HEK293 (cell line): ENCODE measurements at regions not wholly inside any gene's neighbourhood (a gene's known extent, or its start where the extent isn't known, plus 50 kb on each side); places are given as distances from the start of the nearest gene placed in this dataset.

Source experiments
- CTCF ChIA-PET: fragments of 350-600 bp; formaldehyde crosslinking; extraction: SDS; loops from one replicate; lab custom pipeline; 2021; ENCODE audit warnings: antibody characterized with exemption; lab: Yijun Ruan, JAX
- POLR2A ChIA-PET: fragments of 300-600 bp; formaldehyde crosslinking; extraction: SDS; loops from one replicate; lab custom pipeline; 2020; ENCODE audit warnings: antibody characterized with exemption, inconsistent platforms; lab: Yijun Ruan, JAX
- H3K27ac ChIP-seq: fragments of 200-500 bp; sonication (Bioruptor generic); 2 replicates; pipeline ENCODE4 v1.5.1; 2014; ENCODE audit warnings: low read depth, low read length, control low read depth, inconsistent platforms; ENCODE audit errors: extremely low read depth
- H3K36me3 ChIP-seq, 2 experiments: fragments of 200-500 bp in 1 of 2; sonication (Bioruptor generic) in 1 of 2; 1 replicate in 1 of 2; 2 replicates in 1 of 2; pipeline ENCODE4 v1.5.1; 2014 to 2017; ENCODE audit warnings: inconsistent platforms in 2 of 2, low read length in 2 of 2; ENCODE audit not compliant: control insufficient read depth in 2 of 2, insufficient read depth in 1 of 2
- H3K4me1 ChIP-seq: fragments of 200-500 bp; sonication (Bioruptor generic); 2 replicates; pipeline ENCODE4 v1.5.1; 2014; ENCODE audit warnings: mild to moderate bottlenecking, low read length, inconsistent platforms; ENCODE audit not compliant: control insufficient read depth, insufficient read depth
- H3K4me3 ChIP-seq: 2 replicates; pipeline ENCODE4 v1.5.1; 2011; ENCODE audit warnings: low read depth, mild to moderate bottlenecking, control low read depth, low read length, moderate library complexity
- H3K9me3 ChIP-seq: fragments of 200-500 bp; sonication (Bioruptor generic); 2 replicates; pipeline ENCODE4 v1.5.1; 2014; ENCODE audit warnings: low read depth, low read length, inconsistent platforms; ENCODE audit not compliant: control insufficient read depth, insufficient read depth
- FEZF1 ChIP-seq: fragments of 450-650 bp; formaldehyde crosslinking; IDR thresholded peaks from 2 replicates; pipeline ENCODE4 v1.5.1; 2016; ENCODE audit warnings: missing biosample characterization, missing genetic modification characterization
- GLI4 ChIP-seq: fragments of 450-650 bp; formaldehyde crosslinking; IDR thresholded peaks from 2 replicates; pipeline ENCODE4 v1.5.1; 2016; ENCODE audit warnings: missing biosample characterization, missing genetic modification characterization
- GLIS2 ChIP-seq: fragments of 450-650 bp; formaldehyde crosslinking; IDR thresholded peaks from 2 replicates; pipeline ENCODE4 v1.5.1; 2016; ENCODE audit warnings: missing biosample characterization, missing genetic modification characterization
- KLF1 ChIP-seq: fragments of 450-650 bp; formaldehyde crosslinking; IDR thresholded peaks from 2 replicates; pipeline ENCODE4 v1.5.1; 2016; ENCODE audit warnings: missing biosample characterization, missing genetic modification characterization
- MEIS1 ChIP-seq: sonication (generic); formaldehyde crosslinking; IDR thresholded peaks from 2 replicates; pipeline ENCODE4 v1.8.1; 2022; ENCODE audit warnings: missing genetic modification reagents, mild to moderate bottlenecking, borderline replicate concordance
- MZF1 ChIP-seq: fragments of 450-650 bp; formaldehyde crosslinking; IDR thresholded peaks from 2 replicates; pipeline ENCODE4 v1.5.1; 2017; ENCODE audit warnings: missing biosample characterization, missing genetic modification characterization, borderline replicate concordance
- OVOL3 ChIP-seq: fragments of 450-650 bp; formaldehyde crosslinking; IDR thresholded peaks from 2 replicates; pipeline ENCODE4 v1.5.1; 2016; ENCODE audit warnings: missing biosample characterization, missing genetic modification characterization
- ZFP41 ChIP-seq: fragments of 450-650 bp; formaldehyde crosslinking; IDR thresholded peaks from 2 replicates; pipeline ENCODE4 v1.5.1; 2016; ENCODE audit warnings: missing biosample characterization, missing genetic modification characterization, borderline replicate concordance
- ZNF10 ChIP-seq: fragments of 450-650 bp; formaldehyde crosslinking; IDR thresholded peaks from 2 replicates; pipeline ENCODE4 v1.5.1; 2017; ENCODE audit warnings: missing biosample characterization, missing genetic modification characterization
- ZNF112 ChIP-seq: fragments of 450-650 bp; formaldehyde crosslinking; IDR thresholded peaks from 2 replicates; pipeline ENCODE4 v1.5.0; 2017; ENCODE audit warnings: missing biosample characterization, missing genetic modification characterization
- ZNF169 ChIP-seq: fragments of 450-650 bp; formaldehyde crosslinking; IDR thresholded peaks from 2 replicates; pipeline ENCODE4 v1.5.1; 2016; ENCODE audit warnings: missing biosample characterization, missing genetic modification characterization
- ZNF184 ChIP-seq: fragments of 450-650 bp; IDR thresholded peaks from 2 replicates; pipeline ENCODE4 v1.5.1; 2018; ENCODE audit warnings: missing biosample characterization, mild to moderate bottlenecking, missing genetic modification characterization
- ZNF214 ChIP-seq: fragments of 450-650 bp; formaldehyde crosslinking; IDR thresholded peaks from 2 replicates; pipeline ENCODE4 v1.5.1; 2017; ENCODE audit warnings: missing biosample characterization, mild to moderate bottlenecking, missing genetic modification characterization, borderline replicate concordance
- ZNF341 ChIP-seq: fragments of 450-650 bp; formaldehyde crosslinking; IDR thresholded peaks from 2 replicates; pipeline ENCODE4; 2016; ENCODE audit warnings: low read depth, missing biosample characterization, missing genetic modification characterization
- ZNF350 ChIP-seq: fragments of 450-650 bp; formaldehyde crosslinking; IDR thresholded peaks from 2 replicates; pipeline ENCODE4 v1.5.0; 2017; ENCODE audit warnings: missing biosample characterization, mild to moderate bottlenecking, missing genetic modification characterization
- ZNF416 ChIP-seq: fragments of 450-650 bp; formaldehyde crosslinking; IDR thresholded peaks from 2 replicates; pipeline ENCODE4 v1.5.1; 2016; ENCODE audit warnings: missing biosample characterization, missing genetic modification characterization
- ZNF473 ChIP-seq: fragments of 450-650 bp; formaldehyde crosslinking; IDR thresholded peaks from 2 replicates; pipeline ENCODE4 v1.5.1; 2017; ENCODE audit warnings: missing biosample characterization, missing genetic modification characterization
- ZNF521 ChIP-seq: fragments of 450-650 bp; formaldehyde crosslinking; IDR thresholded peaks from 2 replicates; pipeline ENCODE4 v1.5.1; 2017; ENCODE audit warnings: missing biosample characterization, mild to moderate bottlenecking, missing genetic modification characterization
- ZNF561 ChIP-seq: fragments of 450-650 bp; IDR thresholded peaks from 2 replicates; pipeline ENCODE4 v1.5.1; 2018; ENCODE audit warnings: missing biosample characterization, missing genetic modification characterization, borderline replicate concordance
- ZNF610 ChIP-seq: fragments of 450-650 bp; formaldehyde crosslinking; IDR thresholded peaks from 2 replicates; pipeline ENCODE4 v1.5.1; 2016; ENCODE audit warnings: missing biosample characterization, missing genetic modification characterization, borderline replicate concordance
- ZNF621 ChIP-seq: fragments of 450-650 bp; formaldehyde crosslinking; IDR thresholded peaks from 2 replicates; pipeline ENCODE4 v1.5.1; 2017; ENCODE audit warnings: missing biosample characterization, missing genetic modification characterization
- ZNF76 ChIP-seq: fragments of 450-650 bp; formaldehyde crosslinking; IDR thresholded peaks from 2 replicates; pipeline ENCODE4; 2016; ENCODE audit warnings: low read depth, missing biosample characterization, missing genetic modification characterization, borderline replicate concordance
- ZSCAN16 ChIP-seq: fragments of 450-650 bp; formaldehyde crosslinking; IDR thresholded peaks from 2 replicates; pipeline ENCODE4 v1.5.1; 2016; ENCODE audit warnings: missing biosample characterization, missing genetic modification characterization
- TF ChIP-seq, protein P1 (sequence below): fragments of 450-650 bp; formaldehyde crosslinking; IDR thresholded peaks from 2 replicates; pipeline ENCODE4 v1.5.1; 2017; ENCODE audit warnings: missing biosample characterization, missing genetic modification characterization
- TF ChIP-seq, protein P2 (sequence below): fragments of 450-650 bp; formaldehyde crosslinking; IDR thresholded peaks from 2 replicates; pipeline ENCODE4 v1.5.1; 2016; ENCODE audit warnings: missing biosample characterization, missing genetic modification characterization
- TF ChIP-seq, protein P3 (sequence below): fragments of 450-650 bp; formaldehyde crosslinking; IDR thresholded peaks from 2 replicates; pipeline ENCODE4 v1.5.1; 2016; ENCODE audit warnings: missing biosample characterization, missing genetic modification characterization, low read depth
- TF ChIP-seq, protein P4 (sequence below): fragments of 450-650 bp; formaldehyde crosslinking; IDR thresholded peaks from 2 replicates; pipeline ENCODE4 v1.5.1; 2016; ENCODE audit warnings: missing biosample characterization, missing genetic modification characterization

DNA sequence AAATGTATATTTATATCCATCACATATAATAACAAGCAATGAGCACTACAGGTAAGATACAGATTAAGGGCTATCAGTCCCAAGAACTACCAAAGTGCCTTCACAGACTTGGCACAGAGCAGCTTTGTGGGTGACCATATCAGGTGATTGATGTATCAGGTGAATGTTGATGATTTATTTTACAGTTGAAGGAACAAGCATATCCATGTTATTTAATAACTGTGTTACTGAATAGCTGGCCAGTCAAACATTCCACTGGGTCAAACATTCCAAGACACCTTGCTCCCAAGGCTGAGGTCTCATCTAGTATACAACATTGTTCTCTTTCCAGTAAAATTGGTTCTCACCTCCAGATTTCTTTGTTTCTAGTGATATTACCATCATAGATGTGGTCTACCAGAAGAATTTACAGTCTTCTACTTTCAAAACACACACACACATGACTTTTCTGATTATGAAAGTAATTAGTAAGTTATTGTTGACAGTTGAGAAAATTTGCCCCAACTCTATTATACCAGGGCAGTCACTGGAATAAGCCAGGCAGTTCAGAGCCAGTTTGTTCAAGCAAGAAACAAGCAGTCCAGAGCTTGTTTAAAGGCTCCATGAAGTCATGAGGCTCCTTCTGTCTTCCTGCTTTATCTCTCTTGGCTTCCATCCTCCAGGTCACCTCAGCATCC, 68.2 kb downstream of the ELAPOR2 start:
- Histone ChIP-seq H3K36me3 (no peaks in the 10 kb centered on the region), H3K4me3 (no peak overlapping the region), H3K4me1 (no peaks in the 10 kb centered on the region), H3K27ac (no peak overlapping the region), H3K9me3 (no peaks in the 10 kb centered on the region)
- TF ChIP-seq, protein P1, sequence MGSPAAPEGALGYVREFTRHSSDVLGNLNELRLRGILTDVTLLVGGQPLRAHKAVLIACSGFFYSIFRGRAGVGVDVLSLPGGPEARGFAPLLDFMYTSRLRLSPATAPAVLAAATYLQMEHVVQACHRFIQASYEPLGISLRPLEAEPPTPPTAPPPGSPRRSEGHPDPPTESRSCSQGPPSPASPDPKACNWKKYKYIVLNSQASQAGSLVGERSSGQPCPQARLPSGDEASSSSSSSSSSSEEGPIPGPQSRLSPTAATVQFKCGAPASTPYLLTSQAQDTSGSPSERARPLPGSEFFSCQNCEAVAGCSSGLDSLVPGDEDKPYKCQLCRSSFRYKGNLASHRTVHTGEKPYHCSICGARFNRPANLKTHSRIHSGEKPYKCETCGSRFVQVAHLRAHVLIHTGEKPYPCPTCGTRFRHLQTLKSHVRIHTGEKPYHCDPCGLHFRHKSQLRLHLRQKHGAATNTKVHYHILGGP (tag by site-specific recombination) = no peak
- TF ChIP-seq ZNF473 (tag by site-specific recombination) (no peak), ZSCAN16 (tag by site-specific recombination) (no peak), ZNF76 (tag by site-specific recombination) (no peak), OVOL3 (tag by site-specific recombination) (no peak), ZNF521 (tag by site-specific recombination) (no peak), ZNF184 (tag by site-specific recombination) (no peak), GLIS2 (tag by site-specific recombination) (no peak), ZNF214 (no peak)
- TF ChIP-seq, protein P2, sequence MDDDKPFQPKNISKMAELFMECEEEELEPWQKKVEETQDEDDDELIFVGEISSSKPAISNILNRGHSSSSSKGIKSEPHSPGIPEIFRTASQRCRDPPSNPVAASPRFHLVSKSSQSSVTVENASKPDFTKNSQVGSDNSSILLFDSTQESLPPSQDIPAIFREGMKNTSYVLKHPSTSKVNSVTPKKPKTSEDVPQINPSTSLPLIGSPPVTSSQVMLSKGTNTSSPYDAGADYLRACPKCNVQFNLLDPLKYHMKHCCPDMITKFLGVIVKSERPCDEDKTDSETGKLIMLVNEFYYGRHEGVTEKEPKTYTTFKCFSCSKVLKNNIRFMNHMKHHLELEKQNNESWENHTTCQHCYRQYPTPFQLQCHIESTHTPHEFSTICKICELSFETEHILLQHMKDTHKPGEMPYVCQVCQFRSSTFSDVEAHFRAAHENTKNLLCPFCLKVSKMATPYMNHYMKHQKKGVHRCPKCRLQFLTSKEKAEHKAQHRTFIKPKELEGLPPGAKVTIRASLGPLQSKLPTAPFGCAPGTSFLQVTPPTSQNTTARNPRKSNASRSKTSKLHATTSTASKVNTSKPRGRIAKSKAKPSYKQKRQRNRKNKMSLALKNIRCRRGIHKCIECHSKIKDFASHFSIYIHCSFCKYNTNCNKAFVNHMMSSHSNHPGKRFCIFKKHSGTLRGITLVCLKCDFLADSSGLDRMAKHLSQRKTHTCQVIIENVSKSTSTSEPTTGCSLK (tag by site-specific recombination) = no peak
- ChIA-PET CTCF (interaction anchor here (0.5 to 0.6 kb wide), 2 partner anchors 38 to 310 kb away, joined by 4 read pairs; no protein-coding TSS in a partner anchor), POLR2A (no interaction called here)

DNA sequence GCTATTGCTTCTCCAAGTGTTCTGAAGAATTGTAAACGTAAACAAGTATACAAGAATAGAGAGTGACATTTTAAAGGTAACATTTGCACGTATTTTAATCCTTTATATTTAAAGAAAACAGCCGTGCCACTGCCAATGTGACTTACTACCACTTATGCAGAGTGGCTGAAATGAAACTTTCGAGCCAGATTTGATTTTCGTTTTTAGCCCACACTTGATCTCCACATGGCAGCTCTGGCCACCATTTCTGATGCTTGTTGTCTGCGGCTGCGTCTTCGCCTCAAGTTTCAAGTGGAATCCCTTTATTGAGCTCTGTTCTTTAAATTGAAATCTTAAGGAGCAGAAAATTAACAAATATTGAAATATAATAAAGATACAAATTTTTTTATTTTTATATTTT, 70.0 kb downstream of the ELAPOR2 start:
- Histone ChIP-seq H3K9me3 (no peaks in the 10 kb centered on the region), H3K36me3 (no peaks in the 10 kb centered on the region), H3K4me3 (no peak overlapping the region), H3K27ac (no peak overlapping the region), H3K4me1 (no peaks in the 10 kb centered on the region)
- CTCF ChIA-PET = interaction anchor here (0.7 kb wide), 1 partner anchor 66 kb away, joined by 3 read pairs; no protein-coding TSS in a partner anchor
- POLR2A ChIA-PET = no interaction called here
- TF ChIP-seq MEIS1 (CRISPR knock-in tag) (no peak), ZNF621 (tag by site-specific recombination) (no peak), ZNF112 (tag by site-specific recombination) (no peak), ZNF10 (tag by site-specific recombination) (no peak), KLF1 (tag by site-specific recombination) (no peak), ZNF169 (tag by site-specific recombination) (no peak), ZNF341 (tag by site-specific recombination) (no peak), GLI4 (no peak), ZNF416 (no peak), ZFP41 (tag by site-specific recombination) (no peak), ZNF610 (tag by site-specific recombination) (no peak), ZNF350 (tag by site-specific recombination) (no peak), FEZF1 (tag by site-specific recombination) (no peak), MZF1 (no peak), ZNF561 (tag by site-specific recombination) (no peak)
- TF ChIP-seq, protein P3, sequence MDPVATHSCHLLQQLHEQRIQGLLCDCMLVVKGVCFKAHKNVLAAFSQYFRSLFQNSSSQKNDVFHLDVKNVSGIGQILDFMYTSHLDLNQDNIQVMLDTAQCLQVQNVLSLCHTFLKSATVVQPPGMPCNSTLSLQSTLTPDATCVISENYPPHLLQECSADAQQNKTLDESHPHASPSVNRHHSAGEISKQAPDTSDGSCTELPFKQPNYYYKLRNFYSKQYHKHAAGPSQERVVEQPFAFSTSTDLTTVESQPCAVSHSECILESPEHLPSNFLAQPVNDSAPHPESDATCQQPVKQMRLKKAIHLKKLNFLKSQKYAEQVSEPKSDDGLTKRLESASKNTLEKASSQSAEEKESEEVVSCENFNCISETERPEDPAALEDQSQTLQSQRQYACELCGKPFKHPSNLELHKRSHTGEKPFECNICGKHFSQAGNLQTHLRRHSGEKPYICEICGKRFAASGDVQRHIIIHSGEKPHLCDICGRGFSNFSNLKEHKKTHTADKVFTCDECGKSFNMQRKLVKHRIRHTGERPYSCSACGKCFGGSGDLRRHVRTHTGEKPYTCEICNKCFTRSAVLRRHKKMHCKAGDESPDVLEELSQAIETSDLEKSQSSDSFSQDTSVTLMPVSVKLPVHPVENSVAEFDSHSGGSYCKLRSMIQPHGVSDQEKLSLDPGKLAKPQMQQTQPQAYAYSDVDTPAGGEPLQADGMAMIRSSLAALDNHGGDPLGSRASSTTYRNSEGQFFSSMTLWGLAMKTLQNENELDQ (tag by site-specific recombination) = no peak
- TF ChIP-seq, protein P4, sequence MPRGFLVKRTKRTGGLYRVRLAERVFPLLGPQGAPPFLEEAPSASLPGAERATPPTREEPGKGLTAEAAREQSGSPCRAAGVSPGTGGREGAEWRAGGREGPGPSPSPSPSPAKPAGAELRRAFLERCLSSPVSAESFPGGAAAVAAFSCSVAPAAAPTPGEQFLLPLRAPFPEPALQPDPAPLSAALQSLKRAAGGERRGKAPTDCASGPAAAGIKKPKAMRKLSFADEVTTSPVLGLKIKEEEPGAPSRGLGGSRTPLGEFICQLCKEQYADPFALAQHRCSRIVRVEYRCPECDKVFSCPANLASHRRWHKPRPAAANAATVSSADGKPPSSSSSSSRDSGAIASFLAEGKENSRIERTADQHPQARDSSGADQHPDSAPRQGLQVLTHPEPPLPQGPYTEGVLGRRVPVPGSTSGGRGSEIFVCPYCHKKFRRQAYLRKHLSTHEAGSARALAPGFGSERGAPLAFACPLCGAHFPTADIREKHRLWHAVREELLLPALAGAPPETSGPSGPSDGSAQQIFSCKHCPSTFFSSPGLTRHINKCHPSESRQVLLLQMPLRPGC = no peak
